AG04450 (cell line): ENCODE measurements at regions not wholly inside any gene's neighbourhood (a gene's known extent, or its start where the extent isn't known, plus 50 kb on each side); places are given as distances from the start of the nearest gene placed in this dataset.

ENCODE experiments used
- CTCF ChIA-PET: fragments of 300-600, 350-600 bp; formaldehyde crosslinking; extraction: SDS; loops from one replicate; lab custom pipeline; 2022; ENCODE audit warnings: antibody characterized with exemption, inconsistent platforms; lab: Charles Lee
- POLR2A ChIA-PET: fragments of 350-600 bp; formaldehyde crosslinking; extraction: SDS; loops from one replicate; lab custom pipeline; 2021; ENCODE audit warnings: antibody characterized with exemption, inconsistent platforms; lab: Yijun Ruan, JAX
- DNase-seq: peaks from one replicate; pipeline ENCODE4 v3.0.0-alpha.2; 2011; ENCODE audit warnings: low read depth, low spot score
- H3K27ac ChIP-seq: one replicate; pipeline ENCODE4 v1.5.1; 2012; ENCODE audit warnings: low read depth, low read length, control low read depth
- H3K27me3 ChIP-seq: one replicate; pipeline ENCODE4 v1.6.0; 2012; ENCODE audit warnings: low read length; ENCODE audit not compliant: control insufficient read depth, insufficient read depth
- H3K4me3 ChIP-seq: 2 replicates; pipeline ENCODE4 v1.5.1; 2011; ENCODE audit warnings: mild to moderate bottlenecking, low read depth, low read length, control low read depth
- H3K9me3 ChIP-seq: 2 replicates; pipeline ENCODE4 v1.5.1; 2012; ENCODE audit warnings: low read length; ENCODE audit not compliant: control insufficient read depth, insufficient read depth
- CTCF ChIP-seq: IDR thresholded peaks from 2 replicates; pipeline ENCODE4 v1.5.1; 2011; ENCODE audit warnings: low read depth, low read length, control low read depth, inconsistent platforms

DNA sequence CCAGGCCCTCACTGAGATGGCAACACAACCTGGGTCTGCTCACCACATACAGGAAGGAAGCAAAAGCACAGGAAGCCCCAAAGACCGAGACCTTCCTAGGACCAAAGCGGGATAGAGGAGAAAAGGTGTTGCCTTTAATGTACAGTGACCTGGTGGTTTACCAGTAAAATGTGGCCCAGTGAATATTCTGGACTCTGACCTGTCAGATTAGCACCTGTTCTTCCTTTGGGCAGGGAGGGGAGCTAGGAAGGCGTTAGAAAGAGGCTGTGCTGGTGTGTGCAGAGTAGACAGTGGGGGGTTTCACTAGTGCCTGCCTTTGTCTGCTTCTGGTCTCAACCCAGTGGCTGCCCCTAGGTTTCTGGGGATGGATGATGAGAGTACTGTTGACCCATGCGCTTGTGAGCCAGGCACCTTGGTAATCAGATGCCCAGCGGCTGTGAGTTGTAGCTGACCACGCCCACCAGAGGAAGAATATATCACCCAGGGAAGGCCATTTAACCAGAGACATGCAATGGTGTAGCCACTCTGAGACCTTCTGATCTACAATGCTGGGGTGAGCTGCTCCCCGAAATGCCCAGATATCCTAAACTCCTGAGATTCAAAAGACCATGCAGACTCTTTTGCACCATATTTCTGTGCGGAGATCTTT lies 90.1 kb upstream of the NEO1 start:
- TF ChIP-seq CTCF: no peak
- Histone ChIP-seq H3K4me3 (no peak overlapping the region), H3K27me3 (no peaks in the 10 kb centered on the region), H3K9me3 (no peaks in the 10 kb centered on the region), H3K27ac (no peak overlapping the region)
- DNase-seq: no peak
- CTCF ChIA-PET: no interaction called here
- POLR2A ChIA-PET: no interaction called here

DNA sequence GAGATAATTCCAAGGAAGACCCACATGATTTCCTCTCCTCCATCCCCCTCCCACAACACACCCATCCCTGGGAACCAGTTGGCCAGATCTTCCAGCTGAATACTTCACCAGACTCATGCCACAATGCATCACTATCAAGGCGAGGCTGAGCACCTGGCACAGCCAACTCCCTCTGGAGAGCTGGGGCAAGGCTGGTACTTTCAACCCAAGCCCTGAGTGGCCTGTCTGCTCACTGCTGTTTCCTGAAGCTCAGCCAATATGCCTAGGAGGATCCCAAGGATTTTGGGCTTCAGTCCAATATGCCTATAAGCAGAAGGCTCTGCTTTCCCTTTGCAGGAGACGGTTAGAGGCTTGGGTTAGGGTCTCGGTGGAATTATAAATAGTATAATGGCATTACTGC lies 90.9 kb upstream of the NEO1 start:
- no peak for TF ChIP-seq CTCF
- Histone ChIP-seq H3K4me3 (no peak overlapping the region), H3K27ac (no peak overlapping the region), H3K9me3 (no peaks in the 10 kb centered on the region), H3K27me3 (no peaks in the 10 kb centered on the region)
- no peak for DNase-seq
- ChIA-PET POLR2A (no interaction called here), CTCF (no interaction called here)

GRCh38 chr15:72958634-72959033 lies 93.6 kb upstream of the NEO1 start:
- Histone ChIP-seq H3K27me3 (no peaks in the 10 kb centered on the region), H3K27ac (no peak overlapping the region), H3K4me3 (no peak overlapping the region), H3K9me3 (no peaks in the 10 kb centered on the region)
- TF ChIP-seq CTCF: no peak
- ChIA-PET POLR2A (no interaction called here), CTCF (no interaction called here)
- DNase-seq: no peak

- TF ChIP-seq CTCF: no peak
- no peak for DNase-seq
- Histone ChIP-seq H3K9me3 (no peaks in the 10 kb centered on the region), H3K27me3 (no peaks in the 10 kb centered on the region), H3K4me3 (no peak overlapping the region), H3K27ac (no peak overlapping the region)
- ChIA-PET CTCF (no interaction called here), POLR2A (no interaction called here)
These were observed 99.0 kb upstream of the NEO1 start for GRCh38 chr15:72953306-72953705.

- Histone ChIP-seq H3K9me3 (no peaks in the 10 kb centered on the region), H3K27ac (no peak overlapping the region), H3K27me3 (no peaks in the 10 kb centered on the region), H3K4me3 (no peak overlapping the region)
- ChIA-PET CTCF (no interaction called here), POLR2A (no interaction called here)
- no peak for TF ChIP-seq CTCF
- no peak for DNase-seq
These were observed 100.1 kb upstream of the NEO1 start for GRCh38 chr15:72952151-72952550.
